ENCODE measurements at regions not wholly inside any gene's neighbourhood (a gene's known extent, or its start where the extent isn't known, plus 50 kb on each side); places are given as distances from the start of the nearest gene placed in this dataset.

DNA sequence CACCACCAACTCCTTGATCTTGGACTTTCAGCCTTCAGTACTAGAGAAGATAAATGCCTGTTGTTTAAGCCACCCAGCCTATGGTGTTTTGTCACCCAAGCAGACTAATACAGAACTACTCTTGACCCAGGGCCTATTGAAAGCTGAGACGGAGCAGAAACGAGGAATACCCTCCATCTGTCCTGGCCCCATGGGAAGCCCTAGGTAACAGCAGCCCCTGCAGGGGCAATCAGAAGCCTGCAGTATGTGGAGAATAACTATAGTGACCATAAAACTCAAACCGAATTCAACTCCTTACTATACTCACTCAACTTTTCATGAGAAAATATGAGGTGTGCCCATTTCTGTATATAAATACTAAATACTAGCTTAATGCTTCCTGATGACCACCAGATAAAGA is 307.4 kb downstream of the NUAK1 start:
- no peak overlapping the region for H3K4me3 ChIP-seq (ENCODE audit: low read depth, low read length)
- no peak overlapping the region for H3K4ac ChIP-seq (ENCODE audit: low read depth, low read length)
- H2AFZ ChIP-seq (ENCODE audit: insufficient read depth, low read length, poor library complexity): no peak overlapping the region
- no peaks in the 10 kb centered on the region for H3K27me3 ChIP-seq (ENCODE audit: insufficient read depth, low read length)
- H2BK12ac ChIP-seq (ENCODE audit: low read length): no peak overlapping the region
- no peaks in the 10 kb centered on the region for H3K36me3 ChIP-seq (ENCODE audit: control insufficient read depth in 1 of 2, insufficient read depth in 2 of 2, low read length in 2 of 2)
- H3K27ac ChIP-seq (ENCODE audit: low read depth, low read length): no peak overlapping the region
- DNase-seq: no peak
- H3K4me1 ChIP-seq (ENCODE audit: control insufficient read depth in 1 of 2, insufficient read depth in 2 of 2, low read length in 2 of 2): no peaks in the 10 kb centered on the region
- H4K8ac ChIP-seq (ENCODE audit: low read depth, low read length): no peak overlapping the region
- H3K9ac ChIP-seq (ENCODE audit: low read length): no peak overlapping the region
- H2BK120ac ChIP-seq (ENCODE audit: insufficient read depth, low read length, poor library complexity): no peak overlapping the region
- H3K14ac ChIP-seq (ENCODE audit: low read length): no peak overlapping the region
- H3K4me2 ChIP-seq (ENCODE audit: low read length): no peak overlapping the region
- no peak overlapping the region for H4K12ac ChIP-seq (ENCODE audit: low read depth, low read length)
- no peaks in the 10 kb centered on the region for H3K9me3 ChIP-seq (ENCODE audit: insufficient read depth, low read depth, low read length)
- H3K18ac ChIP-seq (ENCODE audit: low read length): no peak overlapping the region
- WGBS (ENCODE audit: extremely low coverage, insufficient coverage, insufficient read length): no CpG with 5 or more reads among the region's 3 CpGs
- H2BK5ac ChIP-seq (ENCODE audit: low read depth, low read length, poor library complexity): no peak overlapping the region
- no peak overlapping the region for H2AK5ac ChIP-seq (ENCODE audit: low read length)
- H3K79me2 ChIP-seq (ENCODE audit: control insufficient read depth, insufficient read depth, low read length, poor library complexity): no peaks in the 10 kb centered on the region
- H3K79me1 ChIP-seq (ENCODE audit: low read length): no peaks in the 10 kb centered on the region
- H4K91ac ChIP-seq (ENCODE audit: low read depth, low read length): no peak overlapping the region
- H3K23ac ChIP-seq (ENCODE audit: low read length): no peak overlapping the region

DNA sequence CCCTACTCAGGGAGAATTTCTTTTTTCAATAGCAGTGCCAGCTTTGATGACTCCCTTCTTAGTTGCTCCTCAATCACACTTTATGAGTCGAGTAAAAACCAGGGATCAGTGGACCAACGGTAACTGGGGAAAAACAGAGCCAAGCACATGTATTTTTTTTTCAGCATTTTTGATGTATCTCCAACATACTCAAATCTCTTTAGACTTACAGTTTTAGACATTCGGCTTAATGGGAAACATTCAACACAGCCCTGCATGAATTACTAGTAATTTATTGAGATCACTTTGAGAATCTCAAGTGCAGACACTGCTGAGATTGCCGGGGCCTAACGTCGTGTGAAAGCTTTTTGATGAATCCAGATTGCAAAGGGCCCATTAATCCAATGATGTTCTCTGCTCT is 306.7 kb downstream of the NUAK1 start:
- H3K36me3 ChIP-seq (ENCODE audit: control insufficient read depth in 1 of 2, insufficient read depth in 2 of 2, low read length in 2 of 2): no peaks in the 10 kb centered on the region
- no CpG with 5 or more reads among the region's 6 CpGs for WGBS (ENCODE audit: extremely low coverage, insufficient coverage, insufficient read length)
- no peak overlapping the region for H2BK12ac ChIP-seq (ENCODE audit: low read length)

DNA sequence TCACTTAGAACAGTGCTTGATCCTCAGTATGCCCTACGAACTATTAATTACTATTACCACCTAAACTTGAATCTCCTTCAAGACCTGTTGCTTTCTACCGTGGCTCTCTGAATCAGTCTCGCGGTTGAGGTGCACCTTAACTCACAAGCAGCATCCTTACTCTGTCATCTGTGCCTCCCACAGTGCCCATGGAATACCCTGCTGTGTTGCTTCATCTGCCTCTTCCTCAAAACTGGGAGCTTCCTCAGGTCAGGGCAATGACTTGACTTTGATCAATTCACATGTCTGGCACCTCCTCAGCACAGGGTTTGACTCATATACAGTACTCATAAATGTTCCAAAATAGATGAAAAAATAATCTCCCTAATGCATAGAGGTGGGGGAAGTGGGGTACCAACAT is 305.9 kb downstream of the NUAK1 start:
- WGBS (ENCODE audit: extremely low coverage, insufficient coverage, insufficient read length): no CpG with 5 or more reads among the region's 4 CpGs

More for the DNA sequence above, 306.7 kb downstream of the NUAK1 start:
- Histone ChIP-seq H3K79me1 (ENCODE audit: low read length) (no peaks in the 10 kb centered on the region), H3K79me2 (ENCODE audit: control insufficient read depth, insufficient read depth, low read length, poor library complexity) (no peaks in the 10 kb centered on the region), H2AK5ac (ENCODE audit: low read length) (no peak overlapping the region), H4K8ac (ENCODE audit: low read depth, low read length) (no peak overlapping the region), H3K23ac (ENCODE audit: low read length) (no peak overlapping the region), H3K4me2 (ENCODE audit: low read length) (no peak overlapping the region), H3K9me3 (ENCODE audit: insufficient read depth, low read depth, low read length) (no peaks in the 10 kb centered on the region), H4K91ac (ENCODE audit: low read depth, low read length) (no peak overlapping the region), H3K14ac (ENCODE audit: low read length) (no peak overlapping the region), H2BK5ac (ENCODE audit: low read depth, low read length, poor library complexity) (no peak overlapping the region), H3K4me1 (ENCODE audit: control insufficient read depth in 1 of 2, insufficient read depth in 2 of 2, low read length in 2 of 2) (no peaks in the 10 kb centered on the region), H3K27ac (ENCODE audit: low read depth, low read length) (no peak overlapping the region), H3K18ac (ENCODE audit: low read length) (no peak overlapping the region), H2BK120ac (ENCODE audit: insufficient read depth, low read length, poor library complexity) (no peak overlapping the region), H4K12ac (ENCODE audit: low read depth, low read length) (no peak overlapping the region), H3K27me3 (ENCODE audit: insufficient read depth, low read length) (no peaks in the 10 kb centered on the region), H3K9ac (ENCODE audit: low read length) (no peak overlapping the region), H3K4me3 (ENCODE audit: low read depth, low read length) (no peak overlapping the region), H3K4ac (ENCODE audit: low read depth, low read length) (no peak overlapping the region), H2AFZ (ENCODE audit: insufficient read depth, low read length, poor library complexity) (no peak overlapping the region)
- DNase-seq: no peak

DNA sequence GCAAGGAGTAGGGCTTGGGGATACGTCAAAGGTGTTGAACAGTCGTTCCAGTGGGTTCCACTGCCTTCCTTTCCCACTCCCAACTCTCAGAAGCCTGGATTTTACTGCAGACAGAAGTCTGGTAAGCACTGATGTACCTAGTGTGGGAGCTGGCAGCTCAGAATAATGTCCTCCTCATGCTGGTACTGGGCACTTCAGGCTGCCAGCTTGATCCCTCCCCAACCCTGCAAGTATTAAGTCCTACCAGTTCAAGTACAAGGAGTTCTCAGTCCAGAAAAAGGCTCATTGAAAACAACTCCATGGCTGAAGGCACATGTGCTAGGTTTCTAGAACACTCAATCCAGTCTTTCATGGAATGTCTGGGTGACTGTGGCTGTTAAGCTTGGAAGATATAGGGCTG is 304.3 kb downstream of the NUAK1 start:
- Histone ChIP-seq H2AK5ac (ENCODE audit: low read length) (no peak overlapping the region), H4K12ac (ENCODE audit: low read depth, low read length) (no peak overlapping the region), H3K9ac (ENCODE audit: low read length) (no peak overlapping the region), H3K4me1 (ENCODE audit: control insufficient read depth in 1 of 2, insufficient read depth in 2 of 2, low read length in 2 of 2) (no peaks in the 10 kb centered on the region), H2BK120ac (ENCODE audit: insufficient read depth, low read length, poor library complexity) (no peak overlapping the region), H3K27me3 (ENCODE audit: insufficient read depth, low read length) (no peaks in the 10 kb centered on the region), H3K23ac (ENCODE audit: low read length) (no peak overlapping the region), H3K27ac (ENCODE audit: low read depth, low read length) (no peak overlapping the region), H2AFZ (ENCODE audit: insufficient read depth, low read length, poor library complexity) (no peak overlapping the region), H3K4ac (ENCODE audit: low read depth, low read length) (no peak overlapping the region), H3K4me3 (ENCODE audit: low read depth, low read length) (no peak overlapping the region), H3K14ac (ENCODE audit: low read length) (no peak overlapping the region), H3K18ac (ENCODE audit: low read length) (no peak overlapping the region), H3K79me2 (ENCODE audit: control insufficient read depth, insufficient read depth, low read length, poor library complexity) (no peaks in the 10 kb centered on the region), H4K91ac (ENCODE audit: low read depth, low read length) (no peak overlapping the region), H3K4me2 (ENCODE audit: low read length) (no peak overlapping the region), H3K36me3 (ENCODE audit: control insufficient read depth in 1 of 2, insufficient read depth in 2 of 2, low read length in 2 of 2) (no peaks in the 10 kb centered on the region), H3K79me1 (ENCODE audit: low read length) (no peaks in the 10 kb centered on the region), H2BK5ac (ENCODE audit: low read depth, low read length, poor library complexity) (no peak overlapping the region), H3K9me3 (ENCODE audit: insufficient read depth, low read depth, low read length) (no peaks in the 10 kb centered on the region), H2BK12ac (ENCODE audit: low read length) (no peak overlapping the region), H4K8ac (ENCODE audit: low read depth, low read length) (no peak overlapping the region)
- no peak for DNase-seq
- no CpG with 5 or more reads among the region's 2 CpGs for WGBS (ENCODE audit: extremely low coverage, insufficient coverage, insufficient read length)

More for the DNA sequence above, 305.9 kb downstream of the NUAK1 start:
- no peak for DNase-seq
- H3K79me2 ChIP-seq (ENCODE audit: control insufficient read depth, insufficient read depth, low read length, poor library complexity): no peaks in the 10 kb centered on the region
- H2BK12ac ChIP-seq (ENCODE audit: low read length): no peak overlapping the region
- no peak overlapping the region for H3K18ac ChIP-seq (ENCODE audit: low read length)
- no peak overlapping the region for H2AK5ac ChIP-seq (ENCODE audit: low read length)
- H4K12ac ChIP-seq (ENCODE audit: low read depth, low read length): no peak overlapping the region
- no peaks in the 10 kb centered on the region for H3K27me3 ChIP-seq (ENCODE audit: insufficient read depth, low read length)
- no peak overlapping the region for H3K27ac ChIP-seq (ENCODE audit: low read depth, low read length)
- H3K23ac ChIP-seq (ENCODE audit: low read length): no peak overlapping the region
- H2BK5ac ChIP-seq (ENCODE audit: low read depth, low read length, poor library complexity): no peak overlapping the region
- no peak overlapping the region for H2BK120ac ChIP-seq (ENCODE audit: insufficient read depth, low read length, poor library complexity)
- H3K4me1 ChIP-seq (ENCODE audit: control insufficient read depth in 1 of 2, insufficient read depth in 2 of 2, low read length in 2 of 2): no peaks in the 10 kb centered on the region
- no peak overlapping the region for H3K4me2 ChIP-seq (ENCODE audit: low read length)
- H3K14ac ChIP-seq (ENCODE audit: low read length): no peak overlapping the region
- no peak overlapping the region for H2AFZ ChIP-seq (ENCODE audit: insufficient read depth, low read length, poor library complexity)
- H4K91ac ChIP-seq (ENCODE audit: low read depth, low read length): no peak overlapping the region
- no peaks in the 10 kb centered on the region for H3K79me1 ChIP-seq (ENCODE audit: low read length)
- no peak overlapping the region for H3K9ac ChIP-seq (ENCODE audit: low read length)
- no peak overlapping the region for H3K4me3 ChIP-seq (ENCODE audit: low read depth, low read length)
- no peaks in the 10 kb centered on the region for H3K9me3 ChIP-seq (ENCODE audit: insufficient read depth, low read depth, low read length)
- no peaks in the 10 kb centered on the region for H3K36me3 ChIP-seq (ENCODE audit: control insufficient read depth in 1 of 2, insufficient read depth in 2 of 2, low read length in 2 of 2)
- H4K8ac ChIP-seq (ENCODE audit: low read depth, low read length): no peak overlapping the region
- no peak overlapping the region for H3K4ac ChIP-seq (ENCODE audit: low read depth, low read length)
